LNCAP (cell line): ENCODE measurements at regions not wholly inside any gene's neighbourhood (a gene's known extent, or its start where the extent isn't known, plus 50 kb on each side); places are given as distances from the start of the nearest gene placed in this dataset.

Source experiments
- CTCF ChIP-seq: fragments of 450-650 bp; IDR thresholded peaks from 2 replicates; pipeline ENCODE4 v1.5.1; 2017; ENCODE audit warnings: mild to moderate bottlenecking

GRCh38 chr2:153232464-153232863 lies 246.1 kb downstream of the RPRM start:
- no peak for TF ChIP-seq CTCF

- no peak for TF ChIP-seq CTCF
Measured at GRCh38 chr2:153230977-153231376, 247.6 kb downstream of the RPRM start.

- no peak for TF ChIP-seq CTCF
Measured at GRCh38 chr2:153228904-153229303, 249.7 kb downstream of the RPRM start.

GRCh38 chr2:153227981-153228380 lies 250.6 kb downstream of the RPRM start:
- no peak for TF ChIP-seq CTCF

- no peak for TF ChIP-seq CTCF
Measured at GRCh38 chr2:153222231-153223165, 256.1 kb downstream of the RPRM start.

- TF ChIP-seq CTCF = no peak
Measured at GRCh38 chr2:153221506-153221905, 257.1 kb downstream of the RPRM start.

GRCh38 chr2:153221087-153221486 lies 257.5 kb downstream of the RPRM start:
- TF ChIP-seq CTCF = no peak
